Lung (tissue), 11 donors: ENCODE measurements at regions not wholly inside any gene's neighbourhood (a gene's known extent, or its start where the extent isn't known, plus 50 kb on each side); places are given as distances from the start of the nearest gene placed in this dataset.

Experiments used
- ATAC-seq: fragments of 200-7000 bp; cut with Tn5 transposase; one replicate; pipeline ENCODE4 v1.9.1; 2020; ENCODE audit warnings: moderate number of reproducible peaks; ENCODE audit not compliant: insufficient read depth, low FRiP score
- DNase-seq, 3 donors: peaks; one replicate each; pipeline ENCODE4 v3.0.0-alpha.2; 2013 to 2017
- H3K27ac ChIP-seq, 2 donors: one replicate each; pipeline ENCODE4 v1.5.1; 2013; ENCODE audit warnings: mild to moderate bottlenecking in 2 of 2, moderate library complexity in 2 of 2, control low read depth in 1 of 2, inconsistent platforms in 1 of 2, low read depth in 1 of 2, low read length in 1 of 2
- H3K27me3 ChIP-seq, 3 donors: one replicate each; pipeline ENCODE4 v1.5.1; 2013; ENCODE audit warnings: low read length in 2 of 3; ENCODE audit not compliant: control insufficient read depth in 3 of 3, insufficient read depth in 3 of 3
- H3K36me3 ChIP-seq, 4 donors: one replicate each; pipeline ENCODE4 v1.5.1; 2013; ENCODE audit warnings: low read length in 4 of 4, mild to moderate bottlenecking in 1 of 4, moderate library complexity in 1 of 4; ENCODE audit not compliant: control insufficient read depth in 4 of 4, insufficient read depth in 4 of 4
- H3K4me1 ChIP-seq, 5 donors: one replicate each; pipeline ENCODE4 v1.5.1; 2013; ENCODE audit warnings: low read length in 5 of 5, mild to moderate bottlenecking in 2 of 5, moderate library complexity in 1 of 5; ENCODE audit not compliant: control insufficient read depth in 5 of 5, insufficient read depth in 5 of 5
- H3K4me3 ChIP-seq: one replicate; pipeline ENCODE4 v1.5.1; 2013; ENCODE audit warnings: mild to moderate bottlenecking, control low read depth, moderate library complexity
- H3K9ac ChIP-seq, 2 donors: one replicate each; pipeline ENCODE4 v1.5.1; 2013; ENCODE audit warnings: low read length in 2 of 2, control low read depth in 1 of 2; ENCODE audit not compliant: insufficient read depth in 1 of 2
- H3K9me3 ChIP-seq, 4 donors: one replicate each; pipeline ENCODE4 v1.5.1; 2013; ENCODE audit warnings: low read length in 3 of 4, mild to moderate bottlenecking in 1 of 4, moderate library complexity in 1 of 4; ENCODE audit not compliant: control insufficient read depth in 4 of 4, insufficient read depth in 3 of 4
- WGBS, 2 donors: extraction: QIAGEN DNeasy Blood & Tissue Kit; methylation state at CpG; one replicate each; pipeline ENCODE4 v1.1.7; 2013; 5-methylcytosine and 5-hydroxymethylcytosine counted together
- TF ChIP-seq, protein P1 (sequence below): IDR thresholded peaks from 2 replicates; pipeline ENCODE4 v1.5.1; 2012; ENCODE audit warnings: mild to moderate bottlenecking; ENCODE audit errors: control extremely low read depth, extremely low read depth
- donor health status: control.
- donor health status: control.
- donor health status: Bipolar disorder and iron deficiency.
- donor health status: healthy.
- donor health status: DM: yes; HTN: yes; CAD: no.

DNA sequence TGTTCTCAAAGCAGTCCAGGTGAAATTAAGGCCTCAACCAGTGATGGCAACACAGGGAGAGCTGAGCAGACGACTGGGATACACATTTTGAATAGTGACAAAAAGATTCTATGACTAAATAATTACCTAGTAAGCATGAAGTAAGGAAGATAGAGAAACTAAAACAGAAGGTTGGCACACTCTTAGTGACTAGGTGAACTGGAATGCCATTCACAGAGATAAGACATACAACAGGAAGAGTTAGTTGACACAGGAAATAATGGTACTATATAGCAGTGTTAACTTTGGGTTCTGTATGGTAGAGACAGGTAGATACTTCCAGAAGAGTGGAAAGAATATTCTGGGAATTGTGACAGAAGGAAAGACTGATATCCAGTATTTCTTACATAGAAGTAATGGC, 181.8 kb upstream of the NT5C1B start:
- no peaks in the 10 kb centered on the region for H3K27me3 ChIP-seq
- H3K27ac ChIP-seq, result no peak overlapping the region
- no peaks in the 10 kb centered on the region for H3K36me3 ChIP-seq
- no peak for DNase-seq
- TF ChIP-seq, protein P1, sequence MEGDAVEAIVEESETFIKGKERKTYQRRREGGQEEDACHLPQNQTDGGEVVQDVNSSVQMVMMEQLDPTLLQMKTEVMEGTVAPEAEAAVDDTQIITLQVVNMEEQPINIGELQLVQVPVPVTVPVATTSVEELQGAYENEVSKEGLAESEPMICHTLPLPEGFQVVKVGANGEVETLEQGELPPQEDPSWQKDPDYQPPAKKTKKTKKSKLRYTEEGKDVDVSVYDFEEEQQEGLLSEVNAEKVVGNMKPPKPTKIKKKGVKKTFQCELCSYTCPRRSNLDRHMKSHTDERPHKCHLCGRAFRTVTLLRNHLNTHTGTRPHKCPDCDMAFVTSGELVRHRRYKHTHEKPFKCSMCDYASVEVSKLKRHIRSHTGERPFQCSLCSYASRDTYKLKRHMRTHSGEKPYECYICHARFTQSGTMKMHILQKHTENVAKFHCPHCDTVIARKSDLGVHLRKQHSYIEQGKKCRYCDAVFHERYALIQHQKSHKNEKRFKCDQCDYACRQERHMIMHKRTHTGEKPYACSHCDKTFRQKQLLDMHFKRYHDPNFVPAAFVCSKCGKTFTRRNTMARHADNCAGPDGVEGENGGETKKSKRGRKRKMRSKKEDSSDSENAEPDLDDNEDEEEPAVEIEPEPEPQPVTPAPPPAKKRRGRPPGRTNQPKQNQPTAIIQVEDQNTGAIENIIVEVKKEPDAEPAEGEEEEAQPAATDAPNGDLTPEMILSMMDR, result no peak
- WGBS, 2 donors, result 79 to 80% methylated on average over 1 of the region's 1 CpG
- no peaks in the 10 kb centered on the region for H3K4me1 ChIP-seq
- H3K4me3 ChIP-seq, result no peak overlapping the region
- peaks cover 0 to 5% (median 1%) of the 10 kb centered on the region in 4 donors for H3K9me3 ChIP-seq
- ATAC-seq, result no peak
- H3K9ac ChIP-seq, result no peak overlapping the region

DNA sequence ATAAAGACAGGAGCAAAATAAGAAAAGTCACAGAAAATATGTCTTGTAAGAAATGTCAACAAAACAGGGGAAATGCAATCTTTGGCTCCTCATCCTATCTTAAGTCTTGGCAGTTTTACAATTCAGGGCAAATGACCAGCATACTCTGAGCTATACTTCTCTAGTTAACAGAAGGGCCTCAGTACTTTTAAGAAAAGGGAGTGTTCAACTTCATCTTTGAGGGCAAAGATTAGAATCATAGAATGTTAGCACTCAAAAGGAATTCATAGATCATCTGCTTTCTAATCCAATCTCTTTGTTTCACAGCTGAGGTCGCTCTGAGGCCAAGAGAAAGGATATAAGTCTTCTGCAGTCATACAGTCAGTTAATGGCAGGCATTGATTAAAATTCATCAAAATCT, 174.0 kb upstream of the NT5C1B start:
- no peaks in the 10 kb centered on the region for H3K36me3 ChIP-seq
- no peak overlapping the region for H3K27ac ChIP-seq
- H3K27me3 ChIP-seq, result no peaks in the 10 kb centered on the region
- H3K9ac ChIP-seq, result peak overlapping the region in 1 of 2 donors; percentile 17
- DNase-seq (peak in 2 of 3 donors; percentile 87 to 89), ATAC-seq (peak; percentile 27)
- TF ChIP-seq, protein P1, result no peak
- H3K9me3 ChIP-seq, result peaks cover 0 to 3% (median 0%) of the 10 kb centered on the region in 4 donors
- no peak overlapping the region for H3K4me3 ChIP-seq
- peaks cover 0 to 16% (median 12%) of the 10 kb centered on the region in 5 donors for H3K4me1 ChIP-seq
- WGBS, 2 donors, result 70 to 80% methylated on average over 1 of the region's 1 CpG

DNA sequence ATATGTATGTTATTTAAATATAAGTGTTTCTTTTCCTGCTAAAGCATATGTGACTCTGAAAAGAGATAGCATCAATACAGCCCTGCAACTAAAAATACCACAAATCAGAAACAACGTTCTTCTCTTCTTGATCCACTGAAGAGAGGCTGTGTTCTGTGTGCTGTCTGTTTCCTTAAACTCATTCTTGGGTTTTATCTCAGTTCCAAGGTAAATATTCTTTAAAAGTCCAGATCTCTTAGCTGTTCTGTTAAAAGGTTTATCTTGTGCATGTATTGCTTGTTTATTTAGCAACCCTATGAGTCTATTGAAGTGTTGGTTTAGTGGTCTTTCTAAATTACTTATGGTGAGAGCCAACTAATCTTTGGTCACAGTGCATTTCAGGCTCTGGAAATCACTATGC, 173.3 kb upstream of the NT5C1B start:
- peaks cover 0 to 16% (median 12%) of the 10 kb centered on the region in 5 donors for H3K4me1 ChIP-seq
- DNase-seq (peak in 2 of 3 donors; percentile 28 to 38), ATAC-seq (no peak)
- no peak overlapping the region for H3K27ac ChIP-seq
- no peak overlapping the region for H3K4me3 ChIP-seq
- TF ChIP-seq, protein P1, result no peak
- H3K36me3 ChIP-seq, result no peaks in the 10 kb centered on the region
- H3K9me3 ChIP-seq, result peaks cover 0 to 3% (median 0%) of the 10 kb centered on the region in 4 donors
- no peaks in the 10 kb centered on the region for H3K27me3 ChIP-seq
- H3K9ac ChIP-seq, result no peak overlapping the region
- 10 to 22% methylated on average over 1 of the region's 1 CpG for WGBS, 2 donors

DNA sequence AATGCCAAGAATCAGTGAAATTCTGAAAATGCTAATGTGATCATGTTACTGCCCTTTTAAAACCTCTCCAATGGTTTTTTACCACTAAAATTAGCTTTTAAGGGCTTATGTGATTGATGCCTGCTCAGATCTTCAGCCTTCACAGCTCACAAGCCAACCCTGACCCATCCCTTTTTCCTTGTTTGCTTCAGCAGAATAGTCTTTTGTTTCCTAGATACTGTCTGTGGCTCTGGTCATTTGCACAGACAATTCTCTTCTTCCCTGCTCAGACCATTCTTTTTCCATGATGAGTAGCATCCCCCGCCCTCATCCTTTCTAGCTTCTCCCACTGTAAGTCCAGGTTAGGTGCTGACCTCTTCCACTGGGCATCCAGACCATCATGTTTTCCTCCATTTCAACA, 164.9 kb upstream of the NT5C1B start:
- no peak overlapping the region for H3K4me3 ChIP-seq
- H3K9ac ChIP-seq, result no peak overlapping the region
- no peak overlapping the region for H3K27ac ChIP-seq
- 92 to 100% methylated on average over 1 of the region's 1 CpG for WGBS, 2 donors
- H3K9me3 ChIP-seq, result no peaks in the 10 kb centered on the region
- H3K27me3 ChIP-seq, result no peaks in the 10 kb centered on the region
- no peak for DNase-seq
- H3K4me1 ChIP-seq, result peaks cover 0 to 32% (median 6%) of the 10 kb centered on the region in 5 donors
- TF ChIP-seq, protein P1, result no peak
- no peaks in the 10 kb centered on the region for H3K36me3 ChIP-seq
- no peak for ATAC-seq
